ENCODE measurements at regions not wholly inside any gene's neighbourhood (a gene's known extent, or its start where the extent isn't known, plus 50 kb on each side); places are given as distances from the start of the nearest gene placed in this dataset.

DNA sequence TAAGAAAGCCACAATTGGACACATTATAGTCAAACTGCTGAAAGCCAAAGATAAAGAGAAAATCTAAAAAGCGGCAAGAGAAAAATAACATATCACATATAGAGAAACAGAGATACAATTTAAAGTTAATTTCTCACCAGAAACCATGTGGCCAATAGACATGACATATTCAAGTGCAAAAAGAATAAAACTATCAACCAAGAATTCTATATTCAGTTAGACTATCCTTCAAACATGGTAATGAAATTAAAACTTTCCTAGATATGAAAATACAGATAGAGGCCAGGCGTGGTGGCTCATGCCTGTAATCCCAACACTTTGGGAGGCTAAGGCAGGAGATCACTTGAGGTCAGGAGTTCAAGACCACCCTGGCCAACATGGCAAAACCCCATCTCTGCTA lies 129.1 kb upstream of the RNF32 start:
- intact Hi-C loops (cut with DNase I) = no loop called here
- WGBS, 3 donors = 80 to 94% (median 87%) methylated on average over 2 of the region's 2 CpGs
- no peak for DNase-seq
- Histone ChIP-seq H3K9me3 (no peaks in the 10 kb centered on the region), H3K27ac (no peak overlapping the region), H3K36me3 (no peaks in the 10 kb centered on the region), H3K4me1 (ENCODE audit: insufficient read depth) (no peaks in the 10 kb centered on the region), H3K4me3 (no peak overlapping the region), H3K27me3 (no peaks in the 10 kb centered on the region)
- TF ChIP-seq POLR2A (IDR thresholded peaks at IDR 0.05) (no peak), EP300 (IDR thresholded peaks at IDR 0.05) (no peak), CTCF (IDR thresholded peaks at IDR 0.05) (no peak)

DNA sequence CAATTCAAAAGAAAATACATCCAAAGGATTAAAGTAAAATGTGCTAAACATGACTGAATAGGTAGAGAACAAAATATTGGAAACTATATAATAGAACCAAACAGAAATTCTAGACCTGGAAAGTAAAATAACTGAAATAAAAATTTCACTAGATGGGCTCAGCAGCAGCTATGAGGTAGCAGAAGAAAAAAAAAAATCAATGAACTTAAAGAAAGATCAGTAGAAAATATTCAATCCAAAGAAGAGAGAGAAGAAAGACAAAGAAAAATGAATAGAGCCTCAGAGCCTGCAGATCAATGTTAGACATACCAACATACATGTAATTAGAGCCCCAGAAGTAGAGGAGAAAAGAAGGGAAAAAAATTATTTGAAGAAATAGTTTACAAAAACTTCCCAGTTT lies 129.6 kb upstream of the RNF32 start:
- Histone ChIP-seq H3K36me3 (no peaks in the 10 kb centered on the region), H3K9me3 (no peaks in the 10 kb centered on the region), H3K27me3 (no peaks in the 10 kb centered on the region), H3K4me3 (no peak overlapping the region), H3K4me1 (ENCODE audit: insufficient read depth) (no peaks in the 10 kb centered on the region), H3K27ac (no peak overlapping the region)
- intact Hi-C loops (cut with DNase I) = no loop called here
- TF ChIP-seq EP300 (IDR thresholded peaks at IDR 0.05) (no peak), POLR2A (IDR thresholded peaks at IDR 0.05) (no peak), CTCF (IDR thresholded peaks at IDR 0.05) (no peak)
- no peak for DNase-seq

DNA sequence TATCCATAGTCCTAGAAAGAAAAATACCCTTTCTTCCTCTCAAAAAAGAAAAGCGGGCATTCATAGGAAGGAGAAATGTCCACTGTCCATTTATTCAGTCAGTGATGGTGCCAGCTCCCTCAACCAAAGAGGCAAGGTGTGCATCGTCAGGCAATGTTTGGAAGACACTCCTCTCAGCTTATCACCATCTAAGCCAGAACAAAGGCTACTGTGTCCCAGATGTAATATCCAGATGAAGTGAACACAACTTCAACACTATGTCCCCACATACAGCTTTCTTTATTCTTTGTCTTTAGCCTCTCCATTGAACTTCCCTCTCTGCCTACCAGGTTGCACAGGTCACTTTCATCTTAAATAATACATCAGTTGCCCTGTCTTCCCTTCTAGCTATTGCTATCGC lies 131.4 kb upstream of the RNF32 start:
- Histone ChIP-seq H3K4me3 (no peak overlapping the region), H3K27ac (no peak overlapping the region), H3K4me1 (ENCODE audit: insufficient read depth) (no peaks in the 10 kb centered on the region), H3K36me3 (no peaks in the 10 kb centered on the region), H3K27me3 (no peaks in the 10 kb centered on the region), H3K9me3 (no peaks in the 10 kb centered on the region)
- TF ChIP-seq CTCF (IDR thresholded peaks at IDR 0.05) (no peak), EP300 (IDR thresholded peaks at IDR 0.05) (no peak)
- no peak for DNase-seq
- WGBS, 3 donors = 87 to 91% (median 89%) methylated on average over 3 of the region's 3 CpGs
- intact Hi-C loops (cut with DNase I) = no loop called here

- H3K36me3 ChIP-seq = no peaks in the 10 kb centered on the region
- H3K9me3 ChIP-seq = no peaks in the 10 kb centered on the region
- H3K4me1 ChIP-seq (ENCODE audit: insufficient read depth) = no peaks in the 10 kb centered on the region
- WGBS, 3 donors = 71 to 80% (median 79%) methylated on average over 10 of the region's 10 CpGs
- no peak overlapping the region for H3K4me3 ChIP-seq
- intact Hi-C loops (cut with DNase I) = no loop called here
- H3K27me3 ChIP-seq = no peaks in the 10 kb centered on the region
- no peak overlapping the region for H3K27ac ChIP-seq
- no peak for DNase-seq
- no peak for TF ChIP-seq CTCF (IDR thresholded peaks at IDR 0.05)
- no peak for TF ChIP-seq POLR2A (IDR thresholded peaks at IDR 0.05)
- no peak for TF ChIP-seq EP300 (IDR thresholded peaks at IDR 0.05)
These were observed 134.7 kb upstream of the RNF32 start for GRCh38 chr7:156505876-156506275.

Data from ovary (tissue), 7 donors.